Kidney epithelial cell (primary cell): ENCODE measurements at regions not wholly inside any gene's neighbourhood (a gene's known extent, or its start where the extent isn't known, plus 50 kb on each side); places are given as distances from the start of the nearest gene placed in this dataset.

Source experiments
- DNase-seq: peaks from one replicate; pipeline ENCODE4 v3.0.0-alpha.2; 2010; ENCODE audit warnings: low read depth
- H3K27me3 ChIP-seq: 2 replicates; pipeline ENCODE4 v1.6.0; 2011; ENCODE audit warnings: low read length; ENCODE audit not compliant: control insufficient read depth, insufficient read depth
- H3K36me3 ChIP-seq: 2 replicates; pipeline ENCODE4 v1.5.1; 2011; ENCODE audit warnings: low read length; ENCODE audit not compliant: control insufficient read depth, insufficient read depth
- H3K4me3 ChIP-seq: 2 replicates; pipeline ENCODE4 v1.5.1; 2011; ENCODE audit warnings: low read depth, mild to moderate bottlenecking, control low read depth, low read length
- CTCF ChIP-seq: IDR thresholded peaks from 2 replicates; pipeline ENCODE4 v1.5.1; 2011; ENCODE audit warnings: mild to moderate bottlenecking, moderate library complexity, low read length, control low read depth, inconsistent platforms; ENCODE audit not compliant: insufficient read depth, poor library complexity, severe bottlenecking

GRCh38 chr1:56301791-56302190 is 277.6 kb downstream of the PLPP3 start:
- no peak overlapping the region for H3K4me3 ChIP-seq
- DNase-seq = no peak

GRCh38 chr1:56300836-56301235 is 278.5 kb downstream of the PLPP3 start:
- Histone ChIP-seq H3K27me3 (no peaks in the 10 kb centered on the region), H3K4me3 (no peak overlapping the region), H3K36me3 (no peaks in the 10 kb centered on the region)
- TF ChIP-seq CTCF = no peak
- no peak for DNase-seq

More at GRCh38 chr1:56301791-56302190, 277.6 kb downstream of the PLPP3 start:
- H3K27me3 ChIP-seq = no peaks in the 10 kb centered on the region
- no peaks in the 10 kb centered on the region for H3K36me3 ChIP-seq
- no peak for TF ChIP-seq CTCF

GRCh38 chr1:56298866-56299265 is 280.5 kb downstream of the PLPP3 start:
- Histone ChIP-seq H3K4me3 (no peak overlapping the region), H3K36me3 (no peaks in the 10 kb centered on the region), H3K27me3 (no peaks in the 10 kb centered on the region)
- no peak for DNase-seq
- no peak for TF ChIP-seq CTCF

- Histone ChIP-seq H3K4me3 (no peak overlapping the region), H3K36me3 (no peaks in the 10 kb centered on the region), H3K27me3 (no peaks in the 10 kb centered on the region)
- no peak for DNase-seq
- no peak for TF ChIP-seq CTCF
Observed at GRCh38 chr1:56297904-56298303, 281.5 kb downstream of the PLPP3 start.

- Histone ChIP-seq H3K36me3 (no peaks in the 10 kb centered on the region), H3K27me3 (no peaks in the 10 kb centered on the region), H3K4me3 (no peak overlapping the region)
- no peak for DNase-seq
- no peak for TF ChIP-seq CTCF
Observed at GRCh38 chr1:56297208-56297607, 282.2 kb downstream of the PLPP3 start.
